H1 (cell line): ENCODE measurements at regions not wholly inside any gene's neighbourhood (a gene's known extent, or its start where the extent isn't known, plus 50 kb on each side); places are given as distances from the start of the nearest gene placed in this dataset.

Source experiments
- CTCF ChIA-PET: fragments of 300-600 bp; sonication (Branson Sonifier 250); formaldehyde crosslinking; loops from one replicate; lab custom pipeline; 2021; ENCODE audit not compliant: partially characterized antibody; lab: Charles Lee
- POLR2A ChIA-PET: fragments of 300-600 bp; sonication (Branson Sonifier 250); formaldehyde crosslinking; loops from one replicate; lab custom pipeline; 2021; ENCODE audit warnings: inconsistent platforms; ENCODE audit not compliant: partially characterized antibody; lab: Charles Lee
- DNase-seq, 2 experiments: peaks; one replicate each; pipeline versions ENCODE4 v3.0.0 to v3.0.0-alpha.2; 2010 to 2022; ENCODE audit warnings: low spot score in 2 of 2, low read depth in 1 of 2, mixed read lengths in 1 of 2
- FAIRE-seq: peaks from 2 replicates; lab custom pipeline; 2011; peaks lifted over from hg19 to GRCh38; lab: Jason Lieb, UNC
- H2AFZ ChIP-seq: 2 replicates; pipeline ENCODE4 v1.8.1; 2012; ENCODE audit warnings: low read length, inconsistent platforms
- H2AK5ac ChIP-seq: 2 replicates; pipeline ENCODE4 v1.6.1; 2013; ENCODE audit warnings: low read depth, low read length
- H2BK120ac ChIP-seq: replicated peaks from 2 replicates; pipeline ENCODE3; 2013; ENCODE audit warnings: low read depth, low read length, inconsistent platforms
- H2BK12ac ChIP-seq: 2 replicates; pipeline ENCODE4 v1.6.1; 2013; ENCODE audit warnings: low read depth, low read length
- H2BK15ac ChIP-seq: 2 replicates; pipeline ENCODE4 v1.6.1; 2013; ENCODE audit warnings: low read length
- H2BK20ac ChIP-seq: 2 replicates; pipeline ENCODE4 v1.6.1; 2013; ENCODE audit warnings: low read length
- H2BK5ac ChIP-seq: 2 replicates; pipeline ENCODE4 v1.6.1; 2013; ENCODE audit warnings: low read depth, low read length
- H3K14ac ChIP-seq: 2 replicates; pipeline ENCODE4 v1.6.1; 2013; ENCODE audit warnings: inconsistent platforms; ENCODE audit not compliant: insufficient read length
- H3K18ac ChIP-seq: 2 replicates; pipeline ENCODE4 v1.6.1; 2013; ENCODE audit warnings: low read length; ENCODE audit errors: extremely low read depth
- H3K23ac ChIP-seq: 2 replicates; pipeline ENCODE4 v1.6.1; 2013; ENCODE audit warnings: inconsistent platforms; ENCODE audit not compliant: insufficient read length
- H3K23me2 ChIP-seq: 2 replicates; pipeline ENCODE4 v1.6.1; 2013; ENCODE audit warnings: low read depth, low read length
- H3K27ac ChIP-seq: 2 replicates; pipeline ENCODE4 v1.6.1; 2011; ENCODE audit warnings: low read depth, low read length, inconsistent platforms
- H3K27me3 ChIP-seq, 4 experiments: replicated peaks in 1 of 4; 1 replicate in 1 of 4; 2 replicates in 3 of 4; pipeline versions ENCODE4 v1.6.1 to v1.8.1; 2011 to 2013; ENCODE audit warnings: low read length in 3 of 4, mild to moderate bottlenecking in 3 of 4, inconsistent platforms in 2 of 4, mixed read lengths in 2 of 4, moderate library complexity in 1 of 4; ENCODE audit not compliant: control insufficient read depth in 3 of 4, insufficient read depth in 3 of 4; ENCODE audit errors: extremely low read depth in 1 of 4
- H3K36me3 ChIP-seq, 4 experiments: 2 replicates each; pipeline versions ENCODE4 v1.6.1 to v1.8.1; 2011 to 2013; ENCODE audit warnings: mild to moderate bottlenecking in 4 of 4, low read length in 3 of 4, moderate library complexity in 2 of 4, control low read depth in 1 of 4, inconsistent platforms in 1 of 4; ENCODE audit not compliant: insufficient read depth in 4 of 4, control insufficient read depth in 2 of 4
- H3K4ac ChIP-seq: replicated peaks from 2 replicates; pipeline ENCODE3; 2013; ENCODE audit warnings: low read length, low read depth, mixed read lengths, inconsistent platforms; ENCODE audit not compliant: insufficient read length
- H3K4me1 ChIP-seq, 4 experiments: replicated peaks in 1 of 4; 1 replicate in 1 of 4; 2 replicates in 3 of 4; pipeline versions ENCODE4 v1.6.1 to v1.8.1; 2011 to 2013; ENCODE audit warnings: low read length in 3 of 4, inconsistent platforms in 2 of 4, mixed read lengths in 1 of 4; ENCODE audit not compliant: insufficient read depth in 4 of 4, control insufficient read depth in 3 of 4
- H3K4me2 ChIP-seq, 2 experiments: 2 replicates each; pipeline versions ENCODE4 v1.6.1 to v1.8.1; 2011 to 2013; ENCODE audit warnings: low read depth in 2 of 2, low read length in 2 of 2, control low read depth in 1 of 2, inconsistent platforms in 1 of 2, mild to moderate bottlenecking in 1 of 2; ENCODE audit not compliant: insufficient read depth in 1 of 2
- H3K4me3 ChIP-seq, 4 experiments: fragments of 200-600, 300-600 bp in 1 of 4; sonication (generic), shearing (Covaris generic), sonication (Bioruptor Twin) in 1 of 4; 2 replicates each; pipeline versions ENCODE4 v1.5.1 to v1.8.1; 2011 to 2016; ENCODE audit warnings: low read length in 4 of 4, low read depth in 3 of 4, control low read depth in 2 of 4, inconsistent platforms in 2 of 4, mild to moderate bottlenecking in 2 of 4, mixed read lengths in 1 of 4, moderate library complexity in 1 of 4; ENCODE audit not compliant: insufficient read depth in 2 of 4; ENCODE audit errors: extremely low read depth in 1 of 4
- H3K56ac ChIP-seq: replicated peaks from 2 replicates; pipeline ENCODE3; 2013; ENCODE audit warnings: low read depth, mild to moderate bottlenecking, mixed read lengths, low read length, inconsistent platforms; ENCODE audit not compliant: insufficient read length
- H3K79me1 ChIP-seq: 2 replicates; pipeline ENCODE4 v1.6.1; 2013; ENCODE audit warnings: low read depth, low read length, control low read depth
- H3K79me2 ChIP-seq, 2 experiments: 2 replicates each; pipeline versions ENCODE4 v1.6.1 to v1.8.1; 2012 to 2013; ENCODE audit warnings: low read length in 2 of 2, mild to moderate bottlenecking in 2 of 2, inconsistent platforms in 1 of 2; ENCODE audit not compliant: insufficient read depth in 2 of 2, control insufficient read depth in 1 of 2
- H3K9ac ChIP-seq, 4 experiments: replicated peaks in 1 of 4; 1 replicate in 1 of 4; 2 replicates in 3 of 4; pipeline versions ENCODE4 v1.6.1 to v1.8.1; 2011 to 2013; ENCODE audit warnings: low read depth in 3 of 4, low read length in 3 of 4, control low read depth in 2 of 4, mild to moderate bottlenecking in 2 of 4, moderate library complexity in 2 of 4, inconsistent platforms in 1 of 4; ENCODE audit errors: extremely low read depth in 1 of 4
- H3K9me3 ChIP-seq, 2 experiments: 2 replicates each; pipeline versions ENCODE4 v1.6.1 to v1.8.1; 2012 to 2013; ENCODE audit warnings: mild to moderate bottlenecking in 2 of 2, moderate library complexity in 2 of 2, control low read depth in 1 of 2, inconsistent platforms in 1 of 2, low read depth in 1 of 2, low read length in 1 of 2, mixed read lengths in 1 of 2; ENCODE audit not compliant: insufficient read depth in 2 of 2
- H4K20me1 ChIP-seq, 2 experiments: replicated peaks in 1 of 2; 2 replicates each; pipeline versions ENCODE3 to v1.8.1; 2011 to 2013; ENCODE audit warnings: inconsistent platforms in 2 of 2, low read length in 2 of 2, mild to moderate bottlenecking in 1 of 2; ENCODE audit not compliant: insufficient read depth in 2 of 2, control insufficient read depth in 1 of 2
- H4K5ac ChIP-seq: 2 replicates; pipeline ENCODE4 v1.6.1; 2013; ENCODE audit warnings: low read length, low read depth, mixed read lengths, inconsistent platforms; ENCODE audit not compliant: insufficient read length
- H4K8ac ChIP-seq: 2 replicates; pipeline ENCODE4 v1.8.0; 2013; ENCODE audit warnings: mild to moderate bottlenecking, moderate library complexity, low read length, inconsistent platforms; ENCODE audit not compliant: insufficient read depth; ENCODE audit errors: extremely low read depth
- H4K91ac ChIP-seq: replicated peaks from 2 replicates; pipeline ENCODE3; 2013; ENCODE audit warnings: low read length, mixed read lengths, inconsistent platforms; ENCODE audit not compliant: insufficient read length
- ASH2L ChIP-seq: fragments of 200-600, 300-600 bp; sonication (generic); IDR thresholded peaks from one replicate; pipeline ENCODE4 v1.7.1; 2017; ENCODE audit warnings: low read length
- CBX5 ChIP-seq: fragments of 300-800, 300-1000 bp; sonication (generic); IDR thresholded peaks from 2 replicates; pipeline ENCODE4 v1.7.1; 2016; ENCODE audit warnings: antibody characterized with exemption, low read length, low read depth
- CEBPB ChIP-seq: IDR thresholded peaks from 2 replicates; pipeline ENCODE4 v1.6.1; 2012; ENCODE audit warnings: low read depth, low read length
- FOSL1 ChIP-seq: IDR thresholded peaks from 2 replicates; pipeline ENCODE4 v1.6.1; 2011; ENCODE audit warnings: mild to moderate bottlenecking, low read depth, low read length, moderate library complexity; ENCODE audit not compliant: insufficient read depth
- GABPA ChIP-seq: IDR thresholded peaks from 2 replicates; pipeline ENCODE4 v1.6.1; 2011; ENCODE audit warnings: mild to moderate bottlenecking, low read length, moderate library complexity, borderline replicate concordance; ENCODE audit not compliant: insufficient read depth
- GTF2F1 ChIP-seq: IDR thresholded peaks from 2 replicates; pipeline ENCODE4 v1.6.1; 2012; ENCODE audit warnings: low read depth, low read length, improper control_type of control experiment, borderline replicate concordance
- MAX ChIP-seq: IDR thresholded peaks from 2 replicates; pipeline ENCODE4 v1.6.1; 2012; ENCODE audit warnings: inconsistent platforms
- PHF8 ChIP-seq: fragments of 200-600 bp; sonication (generic); conservative IDR thresholded peaks from 2 replicates; pipeline ENCODE4 v1.7.1; 2012; ENCODE audit warnings: low read depth, mild to moderate bottlenecking, inconsistent platforms, low read length, moderate library complexity
- RAD21 ChIP-seq, 2 experiments: IDR thresholded peaks in 1 of 2; conservative IDR thresholded peaks in 1 of 2; 2 replicates each; pipeline ENCODE4 v1.6.1; 2011; ENCODE audit warnings: low read depth in 2 of 2, low read length in 2 of 2, improper control_type of control experiment in 1 of 2, inconsistent platforms in 1 of 2, mild to moderate bottlenecking in 1 of 2, moderate library complexity in 1 of 2
- RXRA ChIP-seq: IDR thresholded peaks from 2 replicates; pipeline ENCODE4 v1.6.1; 2011; ENCODE audit warnings: low read depth, mild to moderate bottlenecking, low read length, moderate library complexity; ENCODE audit not compliant: insufficient read depth
- SP1 ChIP-seq: IDR thresholded peaks from 2 replicates; pipeline ENCODE4 v1.6.1; 2011; ENCODE audit warnings: low read depth, low read length
- SP4 ChIP-seq: IDR thresholded peaks from 2 replicates; pipeline ENCODE4 v1.6.1; 2012; ENCODE audit warnings: low read length, inconsistent platforms
- SRF ChIP-seq: IDR thresholded peaks from 2 replicates; pipeline ENCODE4 v1.6.1; 2011; ENCODE audit warnings: mild to moderate bottlenecking, low read depth, low read length, moderate library complexity
- WGBS, 2 experiments: shearing (Covaris generic) in 1 of 2; methylation state at CpG; one replicate each; pipeline versions ENCODE4 v1.1.6 to v1.1.7; 2013 to 2015; ENCODE audit warnings: low lambda C conversion rate in 2 of 2, mixed read lengths in 2 of 2, inconsistent platforms in 1 of 2, low coverage in 1 of 2, missing lambda C conversion rate in 1 of 2; ENCODE audit not compliant: insufficient replicate concordance in 2 of 2, insufficient coverage in 1 of 2, insufficient read length in 1 of 2; ENCODE audit errors: extremely low coverage in 1 of 2, missing lambda C conversion rate in 1 of 2; 5-methylcytosine and 5-hydroxymethylcytosine counted together
- TF ChIP-seq, protein P1 (sequence below): IDR thresholded peaks from 2 replicates; pipeline ENCODE4 v1.6.1; 2011; ENCODE audit warnings: low read length, improper control_type of control experiment

DNA sequence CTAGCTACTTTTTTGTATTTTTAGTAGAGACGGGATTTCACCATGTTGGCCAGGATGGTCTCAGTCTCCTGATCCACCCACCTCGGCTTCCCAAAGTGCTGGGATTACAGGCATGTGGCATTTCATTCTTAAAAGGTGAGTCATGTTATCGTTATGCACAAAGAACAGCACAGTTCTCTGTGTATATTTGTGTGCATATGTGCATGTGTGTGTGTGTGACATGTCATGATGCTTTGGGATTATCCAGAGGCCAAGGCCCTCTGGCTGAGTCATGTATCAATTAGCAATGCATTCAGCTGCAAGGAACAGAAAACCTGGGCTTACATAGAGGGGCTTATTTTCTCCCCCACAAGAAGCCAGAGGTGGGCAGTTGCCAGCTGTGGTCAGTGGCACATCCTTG lies 301.7 kb upstream of the KAZN start:
- POLR2A ChIA-PET = interaction anchor here (1.0 kb wide), 1 partner anchor 40 kb away, joined by 3 read pairs; no protein-coding TSS in a partner anchor
- no peak for TF ChIP-seq MAX
- no peak for TF ChIP-seq FOSL1
- no peak for TF ChIP-seq GABPA
- TF ChIP-seq, protein P1, sequence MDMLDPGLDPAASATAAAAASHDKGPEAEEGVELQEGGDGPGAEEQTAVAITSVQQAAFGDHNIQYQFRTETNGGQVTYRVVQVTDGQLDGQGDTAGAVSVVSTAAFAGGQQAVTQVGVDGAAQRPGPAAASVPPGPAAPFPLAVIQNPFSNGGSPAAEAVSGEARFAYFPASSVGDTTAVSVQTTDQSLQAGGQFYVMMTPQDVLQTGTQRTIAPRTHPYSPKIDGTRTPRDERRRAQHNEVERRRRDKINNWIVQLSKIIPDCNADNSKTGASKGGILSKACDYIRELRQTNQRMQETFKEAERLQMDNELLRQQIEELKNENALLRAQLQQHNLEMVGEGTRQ = no peak
- no peak for TF ChIP-seq SRF
- TF ChIP-seq CEBPB = no peak
- TF ChIP-seq SP4 = no peak
- no peak for TF ChIP-seq GTF2F1
- TF ChIP-seq SP1 = no peak
- TF ChIP-seq PHF8 = no peak
- TF ChIP-seq RXRA = no peak
- TF ChIP-seq ASH2L = no peak
- no peak for TF ChIP-seq CBX5
- no peak for TF ChIP-seq RAD21 (IDR thresholded peaks at IDR 0.05 in 1 of 2, conservative IDR thresholded peaks at IDR 0.05 in 1 of 2; ENCODE audit: low read depth in 2 of 2, low read length in 2 of 2)

More for the DNA sequence above, 301.7 kb upstream of the KAZN start:
- Histone ChIP-seq H4K8ac (no peak overlapping the region), H3K23me2 (no peaks in the 10 kb centered on the region), H3K4me1 (peaks cover 0 to 10% (median 5%) of the 10 kb centered on the region in 4 experiments; a peak in 3 of 7 replicates), H2AFZ (no peak overlapping the region), H3K14ac (no peak overlapping the region), H2AK5ac (no peak overlapping the region), H4K91ac (no peak overlapping the region), H3K36me3 (no peaks in the 10 kb centered on the region), H3K27ac (no peak overlapping the region), H3K18ac (no peak overlapping the region), H3K23ac (no peak overlapping the region), H3K4me2 (no peak overlapping the region), H3K4me3 (no peak overlapping the region), H4K20me1 (no peaks in the 10 kb centered on the region), H3K4ac (no peak overlapping the region), H4K5ac (no peak overlapping the region), H3K56ac (no peak overlapping the region), H3K9ac (no peak overlapping the region), H3K79me1 (no peaks in the 10 kb centered on the region), H3K9me3 (peaks cover 0 to 4% of the 10 kb centered on the region in 2 experiments; a peak in 1 of 4 replicates), H2BK15ac (no peak overlapping the region), H2BK5ac (no peak overlapping the region), H2BK120ac (no peak overlapping the region), H2BK20ac (no peak overlapping the region), H2BK12ac (no peak overlapping the region), H3K27me3 (no peaks in the 10 kb centered on the region), H3K79me2 (no peaks in the 10 kb centered on the region)
- WGBS, 2 experiments = 88% methylated on average over 3 of the region's 3 CpGs; no CpG with 5 or more reads in 1 of the 2 experiments
- CTCF ChIA-PET = interaction anchor here (1.5 to 2.1 kb wide), 2 partner anchors 20 to 30 kb away, joined by 4 read pairs; no protein-coding TSS in a partner anchor
- DNase-seq (no peak), FAIRE-seq (no peak)
